ENCODE measurements at regions not wholly inside any gene's neighbourhood (a gene's known extent, or its start where the extent isn't known, plus 50 kb on each side); places are given as distances from the start of the nearest gene placed in this dataset.

DNA sequence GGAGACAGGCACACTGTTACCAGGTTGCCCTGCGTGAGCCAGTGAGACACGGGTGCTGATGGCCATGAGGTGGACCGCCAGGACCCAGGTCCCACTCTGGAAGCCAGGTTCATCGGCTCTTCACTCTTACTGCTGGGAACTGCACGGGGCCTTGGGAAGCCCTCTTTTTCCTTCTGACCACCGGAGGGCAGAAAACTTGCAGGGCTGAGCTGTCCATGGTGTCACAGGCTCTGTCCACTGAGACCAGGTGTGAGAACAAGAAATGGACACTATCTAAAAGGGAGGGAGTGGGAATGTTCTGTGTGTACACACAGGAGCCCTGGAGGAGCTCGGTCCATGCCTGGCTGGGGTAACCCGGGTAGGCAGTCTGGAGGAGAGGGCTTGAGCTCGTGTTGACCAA lies 93.4 kb downstream of the UQCRFS1 start:
- H3K36me3 ChIP-seq: no peaks in the 10 kb centered on the region
- no peak overlapping the region for H3K27ac ChIP-seq (replicated peaks)
- no peaks in the 10 kb centered on the region for H3K9me3 ChIP-seq (replicated peaks)
- no peak for DNase-seq
- H3K4me3 ChIP-seq: no peak overlapping the region
- TF ChIP-seq, protein P1, sequence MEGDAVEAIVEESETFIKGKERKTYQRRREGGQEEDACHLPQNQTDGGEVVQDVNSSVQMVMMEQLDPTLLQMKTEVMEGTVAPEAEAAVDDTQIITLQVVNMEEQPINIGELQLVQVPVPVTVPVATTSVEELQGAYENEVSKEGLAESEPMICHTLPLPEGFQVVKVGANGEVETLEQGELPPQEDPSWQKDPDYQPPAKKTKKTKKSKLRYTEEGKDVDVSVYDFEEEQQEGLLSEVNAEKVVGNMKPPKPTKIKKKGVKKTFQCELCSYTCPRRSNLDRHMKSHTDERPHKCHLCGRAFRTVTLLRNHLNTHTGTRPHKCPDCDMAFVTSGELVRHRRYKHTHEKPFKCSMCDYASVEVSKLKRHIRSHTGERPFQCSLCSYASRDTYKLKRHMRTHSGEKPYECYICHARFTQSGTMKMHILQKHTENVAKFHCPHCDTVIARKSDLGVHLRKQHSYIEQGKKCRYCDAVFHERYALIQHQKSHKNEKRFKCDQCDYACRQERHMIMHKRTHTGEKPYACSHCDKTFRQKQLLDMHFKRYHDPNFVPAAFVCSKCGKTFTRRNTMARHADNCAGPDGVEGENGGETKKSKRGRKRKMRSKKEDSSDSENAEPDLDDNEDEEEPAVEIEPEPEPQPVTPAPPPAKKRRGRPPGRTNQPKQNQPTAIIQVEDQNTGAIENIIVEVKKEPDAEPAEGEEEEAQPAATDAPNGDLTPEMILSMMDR (IDR thresholded peaks at IDR 0.05; ENCODE audit: borderline replicate concordance): peak; percentile 25
- intact Hi-C loops (cut with micrococcal nuclease): no loop called here
- no peaks in the 10 kb centered on the region for H3K4me1 ChIP-seq
- H3K27me3 ChIP-seq (ENCODE audit: low read depth): peaks cover 57% of the 10 kb centered on the region

DNA sequence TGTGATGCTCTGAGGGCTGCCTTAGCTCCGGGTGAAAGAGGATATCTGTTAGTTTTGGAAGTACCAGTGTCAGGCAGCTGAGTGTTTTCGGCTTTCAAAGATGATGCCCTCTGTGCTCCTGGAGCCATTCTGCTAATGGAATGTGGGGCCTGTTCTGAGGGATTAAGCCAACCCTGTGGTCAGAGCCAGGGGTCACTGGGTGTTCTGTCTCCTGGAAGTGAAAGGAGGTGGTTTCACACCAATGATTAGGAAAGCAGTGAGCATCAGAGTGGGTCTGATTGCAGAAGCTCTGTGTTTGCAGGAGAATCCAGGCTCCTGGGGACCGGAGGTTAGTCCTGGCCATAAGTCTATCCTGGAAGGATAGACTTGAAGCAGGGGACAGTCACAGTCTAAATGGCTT lies 94.6 kb downstream of the UQCRFS1 start:
- Histone ChIP-seq H3K9me3 (replicated peaks) (no peaks in the 10 kb centered on the region), H3K27ac (replicated peaks) (no peak overlapping the region), H3K36me3 (no peaks in the 10 kb centered on the region), H3K27me3 (ENCODE audit: low read depth) (peaks cover 55% of the 10 kb centered on the region), H3K4me1 (no peaks in the 10 kb centered on the region), H3K4me3 (no peak overlapping the region)
- intact Hi-C loops (cut with micrococcal nuclease): no loop called here
- TF ChIP-seq, protein P1 (IDR thresholded peaks at IDR 0.05; ENCODE audit: borderline replicate concordance): no peak
- DNase-seq: no peak

DNA sequence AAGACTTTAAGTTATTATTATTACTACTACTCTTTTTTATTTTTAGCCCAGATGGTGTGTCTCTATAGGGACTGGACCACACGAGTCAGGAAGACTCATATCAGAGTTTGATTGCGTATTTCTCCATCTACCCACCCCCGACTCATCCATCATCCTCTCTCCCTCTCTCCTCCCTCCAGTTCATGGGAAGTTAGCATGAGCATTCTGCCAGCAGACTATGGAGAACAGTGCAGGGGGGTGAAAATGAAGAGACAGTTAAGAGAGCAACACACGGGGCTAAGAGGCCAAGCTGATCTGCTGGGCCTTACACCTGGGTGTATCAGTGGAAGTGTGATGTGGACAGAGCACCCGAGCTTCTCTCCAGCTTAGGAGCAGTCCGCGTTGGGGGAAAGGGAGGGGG lies 95.0 kb downstream of the UQCRFS1 start:
- Histone ChIP-seq H3K4me3 (no peak overlapping the region), H3K9me3 (replicated peaks) (no peaks in the 10 kb centered on the region), H3K36me3 (no peaks in the 10 kb centered on the region), H3K27me3 (ENCODE audit: low read depth) (peaks cover 60% of the 10 kb centered on the region), H3K4me1 (no peaks in the 10 kb centered on the region), H3K27ac (replicated peaks) (no peak overlapping the region)
- intact Hi-C loops (cut with micrococcal nuclease): no loop called here
- TF ChIP-seq, protein P1 (IDR thresholded peaks at IDR 0.05; ENCODE audit: borderline replicate concordance): no peak
- no peak for DNase-seq

DNA sequence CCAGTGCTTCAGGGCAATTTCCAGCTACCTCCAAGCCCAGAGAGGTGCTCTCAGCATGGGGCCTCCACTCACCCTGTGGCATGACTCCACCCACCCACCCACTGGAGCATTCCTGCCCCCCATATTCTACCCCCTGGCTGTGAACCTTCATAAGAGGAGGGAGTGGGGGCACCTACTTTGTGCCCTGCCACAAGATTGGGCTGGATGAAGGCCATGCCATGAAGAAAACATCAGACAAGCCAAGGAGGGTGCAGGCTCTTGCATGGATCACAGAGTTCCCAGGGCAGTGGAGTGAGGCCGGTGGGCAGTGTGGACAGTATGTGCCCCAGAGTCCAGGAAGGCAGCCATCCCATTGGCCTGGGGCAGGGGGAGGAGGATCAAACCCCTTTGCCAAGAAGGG lies 97.8 kb downstream of the UQCRFS1 start:
- peaks cover 71% of the 10 kb centered on the region for H3K27me3 ChIP-seq (ENCODE audit: low read depth)
- intact Hi-C loops (cut with micrococcal nuclease): no loop called here
- TF ChIP-seq, protein P1 (IDR thresholded peaks at IDR 0.05; ENCODE audit: borderline replicate concordance): no peak

DNA sequence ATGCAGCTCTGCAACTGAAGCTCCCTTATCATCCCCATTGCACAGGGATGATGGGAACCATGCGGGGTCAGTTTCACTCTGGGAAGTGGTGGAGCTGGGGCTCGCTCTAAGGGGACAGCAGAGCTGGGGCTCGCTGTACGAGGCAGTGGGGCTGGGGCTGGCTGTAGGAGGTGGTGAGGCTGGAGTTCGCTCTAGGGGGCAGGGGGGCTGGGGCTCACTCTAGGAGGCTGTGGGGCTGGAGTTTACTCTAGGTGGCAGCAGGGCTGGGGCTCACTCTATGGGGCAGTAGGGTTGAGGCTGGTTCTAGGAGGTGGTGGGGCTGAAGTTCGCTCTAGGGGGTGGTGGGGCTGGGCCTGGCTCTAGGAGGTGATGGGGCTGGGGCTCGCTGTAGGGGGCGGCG lies 99.1 kb downstream of the UQCRFS1 start:
- TF ChIP-seq, protein P1 (IDR thresholded peaks at IDR 0.05; ENCODE audit: borderline replicate concordance): no peak
- H3K36me3 ChIP-seq: no peaks in the 10 kb centered on the region
- no peak for DNase-seq
- H3K9me3 ChIP-seq (replicated peaks): no peaks in the 10 kb centered on the region
- H3K4me1 ChIP-seq: no peaks in the 10 kb centered on the region
- peaks cover 62% of the 10 kb centered on the region for H3K27me3 ChIP-seq (ENCODE audit: low read depth)
- H3K27ac ChIP-seq (replicated peaks): no peak overlapping the region
- intact Hi-C loops (cut with micrococcal nuclease): no loop called here
- H3K4me3 ChIP-seq: no peak overlapping the region

More for the DNA sequence above, 97.8 kb downstream of the UQCRFS1 start:
- Histone ChIP-seq H3K27ac (replicated peaks) (no peak overlapping the region), H3K9me3 (replicated peaks) (no peaks in the 10 kb centered on the region), H3K36me3 (no peaks in the 10 kb centered on the region), H3K4me3 (no peak overlapping the region), H3K4me1 (no peaks in the 10 kb centered on the region)
- DNase-seq: no peak

DNA sequence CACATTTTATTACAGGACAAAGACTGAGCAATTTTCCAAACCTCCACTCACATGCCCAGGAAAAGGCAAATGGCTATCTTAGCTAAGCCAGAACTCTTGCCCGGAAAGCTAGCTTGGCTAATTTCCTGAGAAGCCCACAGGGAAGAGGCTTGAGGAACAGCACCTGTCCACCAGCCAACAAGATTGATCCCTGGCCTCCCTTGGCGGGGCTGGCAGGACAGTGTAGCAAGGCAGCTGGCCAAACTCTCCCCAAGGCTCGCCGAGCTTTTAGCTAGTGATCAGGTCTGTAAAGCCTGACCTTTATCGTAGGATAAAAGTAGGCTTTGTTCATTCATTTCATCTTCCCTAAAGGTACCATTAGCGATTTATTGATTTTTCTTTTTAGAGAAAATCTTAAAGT lies 101.4 kb downstream of the UQCRFS1 start:
- no peaks in the 10 kb centered on the region for H3K36me3 ChIP-seq
- DNase-seq: no peak
- no peak overlapping the region for H3K27ac ChIP-seq (replicated peaks)
- peaks cover 58% of the 10 kb centered on the region for H3K27me3 ChIP-seq (ENCODE audit: low read depth)
- no peaks in the 10 kb centered on the region for H3K4me1 ChIP-seq
- TF ChIP-seq, protein P1 (IDR thresholded peaks at IDR 0.05; ENCODE audit: borderline replicate concordance): no peak
- H3K4me3 ChIP-seq: no peak overlapping the region
- no peaks in the 10 kb centered on the region for H3K9me3 ChIP-seq (replicated peaks)
- intact Hi-C loops (cut with micrococcal nuclease): no loop called here

Data from left ventricle myocardium inferior (tissue), 1 donor.